HepG2 (cell line): ENCODE measurements at regions not wholly inside any gene's neighbourhood (a gene's known extent, or its start where the extent isn't known, plus 50 kb on each side); places are given as distances from the start of the nearest gene placed in this dataset.

Experiments
- ATAC-seq: fragments of 200-7000 bp; cut with Tn5 transposase; 3 replicates; pipeline ENCODE4 v1.9.1; 2020; ENCODE audit warnings: mild to moderate bottlenecking, moderate library complexity
- BruUV-seq: library from RNA; stranded (reverse); fragments of 400-500 nt; replicated peaks from 2 replicates; lab custom pipeline; 2021; lab: Mats Ljungman, UMichigan
- CTCF ChIA-PET: fragments of 300-600 bp; formaldehyde crosslinking; extraction: SDS; loops from one replicate; lab custom pipeline; 2021; ENCODE audit warnings: low total read pairs, inconsistent platforms, low intra/inter-chr PET ratio; lab: Yijun Ruan, JAX
- POLR2A ChIA-PET: fragments of 350-600 bp; sonication (Branson Sonifier 250); formaldehyde crosslinking; loops from one replicate; lab custom pipeline; 2020; ENCODE audit warnings: antibody characterized with exemption, inconsistent platforms; lab: Yijun Ruan, JAX
- DNase-seq: peaks from one replicate; pipeline ENCODE4 v3.0.0-alpha.2; 2015; ENCODE audit warnings: low spot score
- FAIRE-seq: peaks from 3 replicates; lab custom pipeline; 2011; peaks lifted over from hg19 to GRCh38; lab: Jason Lieb, UNC
- H2AFZ ChIP-seq: one replicate; pipeline ENCODE4 v1.6.1; 2011; ENCODE audit warnings: low read length, inconsistent platforms
- H3K27ac ChIP-seq: fragments of 300-600 bp; 3 replicates; pipeline ENCODE4 v1.8.0; 2011; ENCODE audit warnings: mixed run types, mild to moderate bottlenecking, mixed read lengths, low read length, inconsistent platforms; ENCODE audit not compliant: insufficient read depth; ENCODE audit errors: extremely low read length
- H3K27me3 ChIP-seq, 2 experiments: fragments of 200-600 bp in 1 of 2; 2 replicates in 1 of 2; 3 replicates in 1 of 2; pipeline versions ENCODE4 v1.6.0 to v1.8.0; 2011; ENCODE audit warnings: low read length in 2 of 2, mild to moderate bottlenecking in 2 of 2, moderate library complexity in 2 of 2, inconsistent platforms in 1 of 2; ENCODE audit not compliant: insufficient read depth in 2 of 2, control insufficient read depth in 1 of 2
- H3K36me3 ChIP-seq, 2 experiments: fragments of 200-600 bp in 1 of 2; replicated peaks in 1 of 2; 2 replicates in 1 of 2; 3 replicates in 1 of 2; pipeline versions ENCODE4 v1.5.1 to v1.8.0; 2011; ENCODE audit warnings: low read length in 2 of 2, inconsistent platforms in 1 of 2; ENCODE audit not compliant: insufficient read depth in 2 of 2, control insufficient read depth in 1 of 2
- H3K4me1 ChIP-seq: 2 replicates; pipeline ENCODE4 v1.5.1; 2012; ENCODE audit warnings: low read length, inconsistent platforms; ENCODE audit not compliant: insufficient read depth
- H3K4me2 ChIP-seq: 2 replicates; pipeline ENCODE4 v1.6.0; 2011; ENCODE audit warnings: low read depth, low read length, inconsistent platforms
- H3K4me3 ChIP-seq, 3 experiments: fragments of 200-600 bp in 1 of 3; sonication (generic), shearing (Covaris generic) in 1 of 3; replicated peaks in 1 of 3; 2 replicates each; pipeline ENCODE4 v1.5.1; 2011 to 2016; ENCODE audit warnings: low read length in 3 of 3, inconsistent platforms in 2 of 3, low read depth in 2 of 3, mild to moderate bottlenecking in 2 of 3, control low read depth in 1 of 3, mixed read lengths in 1 of 3; ENCODE audit not compliant: insufficient read depth in 1 of 3
- H3K79me2 ChIP-seq: one replicate; pipeline ENCODE4 v1.6.1; 2011; ENCODE audit warnings: low read length, inconsistent platforms; ENCODE audit not compliant: insufficient read depth
- H3K9ac ChIP-seq: 2 replicates; pipeline ENCODE4 v1.6.0; 2011; ENCODE audit warnings: mild to moderate bottlenecking, low read depth, low read length, inconsistent platforms; ENCODE audit not compliant: insufficient read depth
- H3K9me3 ChIP-seq: 2 replicates; pipeline ENCODE4 v1.5.1; 2012; ENCODE audit warnings: mild to moderate bottlenecking, low read length
- H4K20me1 ChIP-seq: 2 replicates; pipeline ENCODE4 v1.6.0; 2011; ENCODE audit warnings: inconsistent platforms, mild to moderate bottlenecking, low read length, moderate library complexity; ENCODE audit not compliant: insufficient read depth
- ATM ChIP-seq: fragments of 450-650 bp; IDR thresholded peaks from 2 replicates; pipeline ENCODE4 v1.7.1; 2017; ENCODE audit warnings: mild to moderate bottlenecking, borderline replicate concordance
- GATAD1 ChIP-seq: IDR thresholded peaks from 2 replicates; pipeline ENCODE4 v1.6.1; 2016; ENCODE audit warnings: missing genetic modification reagents, missing compliant biosample characterization
- HDAC1 ChIP-seq: sonication (generic); formaldehyde crosslinking; IDR thresholded peaks from 2 replicates; pipeline ENCODE4 v1.5.1; 2020; ENCODE audit warnings: mild to moderate bottlenecking, missing genetic modification reagents
- MAFK ChIP-seq, 2 experiments: IDR thresholded peaks in 1 of 2; conservative IDR thresholded peaks in 1 of 2; 2 replicates each; pipeline ENCODE4 v1.6.1; 2011; ENCODE audit warnings: improper control_type of control experiment in 2 of 2, low read length in 2 of 2
- NCOR1 ChIP-seq: fragments of 200-600 bp; sonication (generic); IDR thresholded peaks from 2 replicates; pipeline ENCODE4 v1.7.0; 2017; ENCODE audit warnings: antibody characterized with exemption, low read length, borderline replicate concordance
- NPAS2 ChIP-seq: sonication (generic); formaldehyde crosslinking; IDR thresholded peaks from 2 replicates; pipeline ENCODE4 v1.8.0; 2022; ENCODE audit warnings: mild to moderate bottlenecking, missing genetic modification reagents, borderline replicate concordance
- NRL ChIP-seq: sonication (generic); formaldehyde crosslinking; IDR thresholded peaks from 2 replicates; pipeline ENCODE4 v1.5.0; 2020; ENCODE audit warnings: missing genetic modification reagents, mild to moderate bottlenecking, moderate library complexity, borderline replicate concordance
- PLRG1 ChIP-seq: fragments of 450-650 bp; conservative IDR thresholded peaks from 2 replicates; pipeline ENCODE4 v1.6.1; 2016
- ZNF121 ChIP-seq: sonication (generic); formaldehyde crosslinking; IDR thresholded peaks from 2 replicates; pipeline ENCODE4 v1.5.0; 2020; ENCODE audit warnings: mild to moderate bottlenecking, missing genetic modification reagents
- ZNF138 ChIP-seq: sonication (generic); formaldehyde crosslinking; IDR thresholded peaks from 2 replicates; pipeline ENCODE4 v1.5.0; 2020; ENCODE audit warnings: mild to moderate bottlenecking, low read depth, missing genetic modification reagents
- ZNF546 ChIP-seq: sonication (generic); formaldehyde crosslinking; conservative IDR thresholded peaks from 2 replicates; pipeline ENCODE4 v1.8.1; 2023; ENCODE audit warnings: mild to moderate bottlenecking, missing genetic modification reagents
- WGBS: methylation state at CpG from one replicate; pipeline ENCODE4 v1.1.6; 2017; ENCODE audit warnings: low lambda C conversion rate; 5-methylcytosine and 5-hydroxymethylcytosine counted together
- in situ Hi-C: cut with HindIII; loops from 2 replicates; pipeline ENCODE4 v1.10.0; 2017; ENCODE audit warnings: low pct_unique_long_range_greater_than_20kb; ENCODE audit not compliant: extremely low pct_ligation_motif_present
- intact Hi-C: fragments of 100-400 bp; cut with micrococcal nuclease; formaldehyde crosslinking; loops from one replicate; pipeline ENCODE4 v1.10.0; 2022; ENCODE audit not compliant: unreplicated experiment
- TF ChIP-seq, protein P1 (sequence below): sonication (generic); formaldehyde crosslinking; IDR thresholded peaks from 2 replicates; pipeline ENCODE4 v1.4.0; 2020; ENCODE audit warnings: missing genetic modification reagents

GRCh38 chr5:89676634-89677033 is 732.9 kb downstream of the CETN3 start:
- in situ Hi-C loops, result no loop called here
- Histone ChIP-seq H3K79me2 (no peaks in the 10 kb centered on the region), H2AFZ (no peak overlapping the region), H3K9me3 (peaks cover 34% of the 10 kb centered on the region), H3K4me1 (no peaks in the 10 kb centered on the region), H3K36me3 (no peaks in the 10 kb centered on the region), H3K9ac (no peak overlapping the region), H3K27me3 (no peaks in the 10 kb centered on the region), H4K20me1 (no peaks in the 10 kb centered on the region), H3K4me2 (no peak overlapping the region), H3K27ac (no peak overlapping the region), H3K4me3 (no peak overlapping the region)
- DNase-seq, result no peak
- ChIA-PET CTCF (no interaction called here), POLR2A (no interaction called here)
- no TSS peak for BruUV-seq
- ATAC-seq, result no peak
- intact Hi-C loops, result no loop called here
- WGBS, result 0% methylated on average over 2 of the region's 2 CpGs
- TF ChIP-seq NRL (CRISPR knock-in tag) (no peak), NCOR1 (no peak), ZNF546 (CRISPR knock-in tag) (no peak), NPAS2 (CRISPR knock-in tag) (no peak), ATM (no peak), PLRG1 (no peak)
- FAIRE-seq, result no peak

GRCh38 chr5:89673019-89673418 is 736.5 kb downstream of the CETN3 start:
- no peak overlapping the region for H3K27ac ChIP-seq
- H3K79me2 ChIP-seq, result no peaks in the 10 kb centered on the region
- no TSS peak for BruUV-seq
- H4K20me1 ChIP-seq, result no peaks in the 10 kb centered on the region
- H3K9me3 ChIP-seq, result peaks cover 22% of the 10 kb centered on the region
- no peak overlapping the region for H3K4me2 ChIP-seq
- FAIRE-seq (no peak), DNase-seq (no peak), ATAC-seq (no peak)
- 3% methylated on average over 1 of the region's 1 CpG for WGBS
- H3K36me3 ChIP-seq, result no peaks in the 10 kb centered on the region
- no peaks in the 10 kb centered on the region for H3K4me1 ChIP-seq
- POLR2A ChIA-PET, result no interaction called here
- CTCF ChIA-PET, result no interaction called here
- H3K9ac ChIP-seq, result no peak overlapping the region
- no peaks in the 10 kb centered on the region for H3K27me3 ChIP-seq
- H3K4me3 ChIP-seq, result no peak overlapping the region
- in situ Hi-C loops (no loop called here), intact Hi-C loops (no loop called here)
- no peak overlapping the region for H2AFZ ChIP-seq
- TF ChIP-seq, protein P1, sequence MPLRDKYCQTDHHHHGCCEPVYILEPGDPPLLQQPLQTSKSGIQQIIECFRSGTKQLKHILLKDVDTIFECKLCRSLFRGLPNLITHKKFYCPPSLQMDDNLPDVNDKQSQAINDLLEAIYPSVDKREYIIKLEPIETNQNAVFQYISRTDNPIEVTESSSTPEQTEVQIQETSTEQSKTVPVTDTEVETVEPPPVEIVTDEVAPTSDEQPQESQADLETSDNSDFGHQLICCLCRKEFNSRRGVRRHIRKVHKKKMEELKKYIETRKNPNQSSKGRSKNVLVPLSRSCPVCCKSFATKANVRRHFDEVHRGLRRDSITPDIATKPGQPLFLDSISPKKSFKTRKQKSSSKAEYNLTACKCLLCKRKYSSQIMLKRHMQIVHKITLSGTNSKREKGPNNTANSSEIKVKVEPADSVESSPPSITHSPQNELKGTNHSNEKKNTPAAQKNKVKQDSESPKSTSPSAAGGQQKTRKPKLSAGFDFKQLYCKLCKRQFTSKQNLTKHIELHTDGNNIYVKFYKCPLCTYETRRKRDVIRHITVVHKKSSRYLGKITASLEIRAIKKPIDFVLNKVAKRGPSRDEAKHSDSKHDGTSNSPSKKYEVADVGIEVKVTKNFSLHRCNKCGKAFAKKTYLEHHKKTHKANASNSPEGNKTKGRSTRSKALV, result no peak
- TF ChIP-seq ZNF138 (CRISPR knock-in tag), result no peak
- 0 out of 4 replicates have a peak, but pooled peaks of 1 of the 2 experiments have one; percentile 5 for TF ChIP-seq MAFK (conservative IDR thresholded peaks at IDR 0.05 in 1 of 2, IDR thresholded peaks at IDR 0.05 in 1 of 2; ENCODE audit: low read length in 2 of 2)
- no peak for TF ChIP-seq HDAC1 (CRISPR knock-in tag)
- TF ChIP-seq GATAD1, result no peak
- no peak for TF ChIP-seq ZNF121 (CRISPR knock-in tag)
